Sigmoid colon (tissue), 6 donors: ENCODE measurements at regions not wholly inside any gene's neighbourhood (a gene's known extent, or its start where the extent isn't known, plus 50 kb on each side); places are given as distances from the start of the nearest gene placed in this dataset.

Experiments
- DNase-seq: peaks from one replicate; pipeline ENCODE4 v3.0.0-alpha.2; 2019
- H3K27ac ChIP-seq, 4 donors: fragments of 200-600 bp; sonication (generic); one replicate each; pipeline ENCODE4 v1.5.1; 2016 to 2019; ENCODE audit warnings: mild to moderate bottlenecking in 1 of 4
- H3K27me3 ChIP-seq, 3 donors: fragments of 200-600 bp; sonication (generic); one replicate each; pipeline ENCODE4 v1.5.1; 2019; ENCODE audit warnings: mild to moderate bottlenecking in 1 of 3
- H3K36me3 ChIP-seq, 4 donors: fragments of 200-600 bp; sonication (generic); one replicate each; pipeline ENCODE4 v1.5.1; 2016 to 2019
- H3K4me1 ChIP-seq, 4 donors: fragments of 200-600 bp; sonication (generic); one replicate each; pipeline ENCODE4 v1.5.1; 2017 to 2019
- H3K4me3 ChIP-seq, 4 donors: fragments of 200-600 bp; sonication (generic); one replicate each; pipeline ENCODE4 v1.5.1; 2017 to 2019; ENCODE audit warnings: mild to moderate bottlenecking in 2 of 4, moderate library complexity in 1 of 4
- H3K9me3 ChIP-seq, 4 donors: fragments of 200-600 bp in 3 of 4; sonication (generic) in 3 of 4; one replicate each; pipeline versions ENCODE4 v1.5.1 to v1.6.1; 2013 to 2019
- CTCF ChIP-seq, 4 experiments: fragments of 450-650 bp in 3 of 4; fragments of 200-600 bp in 1 of 4; IDR thresholded peaks; one replicate each; pipeline ENCODE4 v1.5.1; 2016 to 2019; ENCODE audit warnings: antibody characterized with exemption in 4 of 4, mild to moderate bottlenecking in 3 of 4, moderate library complexity in 2 of 4
- EP300 ChIP-seq, 4 donors: sonication (generic); formaldehyde crosslinking; IDR thresholded peaks; one replicate each; pipeline ENCODE4 v1.6.1; 2017; ENCODE audit warnings: antibody characterized with exemption in 4 of 4
- POLR2A ChIP-seq, 2 donors: fragments of 450-650 bp; IDR thresholded peaks; one replicate each; pipeline ENCODE4 v1.6.1; 2016; ENCODE audit warnings: antibody characterized with exemption in 2 of 2, mild to moderate bottlenecking in 2 of 2, moderate library complexity in 2 of 2
- POLR2AphosphoS5 ChIP-seq, 4 donors: sonication (generic); formaldehyde crosslinking; IDR thresholded peaks; one replicate each; pipeline ENCODE4 v1.6.1; 2017; ENCODE audit warnings: antibody characterized with exemption in 4 of 4
- WGBS, 2 donors: extraction: QIAGEN DNeasy Blood & Tissue Kit; methylation state at CpG; one replicate each; pipeline ENCODE4 v1.1.7; 2013; 5-methylcytosine and 5-hydroxymethylcytosine counted together
- intact Hi-C: fragments of 100-400 bp; cut with DNase I; formaldehyde crosslinking; loops from one replicate; pipeline ENCODE4 v1.15.1; 2023
- donor health status: healthy with polysubstance abuse.
- donor health status: healthy.

- no peaks in the 10 kb centered on the region for H3K36me3 ChIP-seq
- intact Hi-C loops = loop anchor here (5.0 kb wide), 1 partner anchor 150 kb away; no protein-coding TSS in a partner anchor
- H3K27me3 ChIP-seq = no peaks in the 10 kb centered on the region
- no peak overlapping the region for H3K4me3 ChIP-seq
- peaks cover 0 to 42% (median 19%) of the 10 kb centered on the region in 4 donors for H3K4me1 ChIP-seq
- 92 to 93% methylated on average over 8 of the region's 8 CpGs for WGBS, 2 donors
- no peak for DNase-seq
- H3K27ac ChIP-seq = no peak overlapping the region
- no peaks in the 10 kb centered on the region for H3K9me3 ChIP-seq
- TF ChIP-seq POLR2AphosphoS5 (IDR thresholded peaks at IDR 0.05) (no peak), CTCF (IDR thresholded peaks at IDR 0.05) (no peak), EP300 (IDR thresholded peaks at IDR 0.05) (no peak), POLR2A (IDR thresholded peaks at IDR 0.05) (no peak)
These were observed 152.8 kb downstream of the PRELID2 start for GRCh38 chr5:145682197-145682899.

GRCh38 chr5:145681686-145682085 lies 153.5 kb downstream of the PRELID2 start:
- Histone ChIP-seq H3K9me3 (no peaks in the 10 kb centered on the region), H3K4me3 (no peak overlapping the region), H3K27me3 (no peaks in the 10 kb centered on the region), H3K4me1 (peaks cover 0 to 42% (median 19%) of the 10 kb centered on the region in 4 donors), H3K36me3 (no peaks in the 10 kb centered on the region), H3K27ac (peak overlapping the region in 3 of 4 donors; percentile 66 to 83 (median 80))
- intact Hi-C loops = loop anchor here (5.0 kb wide), 1 partner anchor 151 kb away; no protein-coding TSS in a partner anchor
- TF ChIP-seq CTCF (IDR thresholded peaks at IDR 0.05) (peak; percentile 29 to 60 (median 43)), POLR2AphosphoS5 (IDR thresholded peaks at IDR 0.05) (no peak), POLR2A (IDR thresholded peaks at IDR 0.05) (no peak), EP300 (IDR thresholded peaks at IDR 0.05) (no peak)
- no peak for DNase-seq

- Histone ChIP-seq H3K9me3 (no peaks in the 10 kb centered on the region), H3K4me3 (peak overlapping the region in 2 of 4 donors; percentile 24), H3K4me1 (peaks cover 0 to 42% (median 19%) of the 10 kb centered on the region in 4 donors), H3K27me3 (no peaks in the 10 kb centered on the region), H3K36me3 (no peaks in the 10 kb centered on the region), H3K27ac (peak overlapping the region in 3 of 4 donors; percentile 66 to 83 (median 80))
- intact Hi-C loops = loop anchor here (5.0 kb wide), 1 partner anchor 151 kb away; no protein-coding TSS in a partner anchor
- no peak for DNase-seq
- 90 to 96% methylated on average over 1 of the region's 1 CpG for WGBS, 2 donors
- TF ChIP-seq POLR2AphosphoS5 (IDR thresholded peaks at IDR 0.05) = no peak
- TF ChIP-seq EP300 (IDR thresholded peaks at IDR 0.05) = no peak
- no peak for TF ChIP-seq CTCF (IDR thresholded peaks at IDR 0.05)
- TF ChIP-seq POLR2A (IDR thresholded peaks at IDR 0.05) = no peak
These were observed 153.9 kb downstream of the PRELID2 start for GRCh38 chr5:145681216-145681615.

GRCh38 chr5:145680767-145681166 lies 154.4 kb downstream of the PRELID2 start:
- intact Hi-C loops = loop anchor here (5.0 kb wide), 1 partner anchor 152 kb away; no protein-coding TSS in a partner anchor
- DNase-seq = peak; percentile 84
- Histone ChIP-seq H3K27ac (peak overlapping the region in 3 of 4 donors; percentile 66 to 83 (median 80)), H3K9me3 (no peaks in the 10 kb centered on the region), H3K4me1 (peaks cover 0 to 42% (median 19%) of the 10 kb centered on the region in 4 donors), H3K36me3 (no peaks in the 10 kb centered on the region), H3K4me3 (peak overlapping the region in 2 of 4 donors; percentile 24), H3K27me3 (no peaks in the 10 kb centered on the region)
- TF ChIP-seq POLR2A (IDR thresholded peaks at IDR 0.05) (no peak), EP300 (IDR thresholded peaks at IDR 0.05) (peak in 3 of 4 donors; percentile 46 to 91 (median 68)), POLR2AphosphoS5 (IDR thresholded peaks at IDR 0.05) (peak; percentile 86 to 97 (median 94)), CTCF (IDR thresholded peaks at IDR 0.05) (no peak)
- WGBS, 2 donors = 79 to 81% methylated on average over 7 of the region's 7 CpGs
